ENCODE measurements at regions not wholly inside any gene's neighbourhood (a gene's known extent, or its start where the extent isn't known, plus 50 kb on each side); places are given as distances from the start of the nearest gene placed in this dataset.

DNA sequence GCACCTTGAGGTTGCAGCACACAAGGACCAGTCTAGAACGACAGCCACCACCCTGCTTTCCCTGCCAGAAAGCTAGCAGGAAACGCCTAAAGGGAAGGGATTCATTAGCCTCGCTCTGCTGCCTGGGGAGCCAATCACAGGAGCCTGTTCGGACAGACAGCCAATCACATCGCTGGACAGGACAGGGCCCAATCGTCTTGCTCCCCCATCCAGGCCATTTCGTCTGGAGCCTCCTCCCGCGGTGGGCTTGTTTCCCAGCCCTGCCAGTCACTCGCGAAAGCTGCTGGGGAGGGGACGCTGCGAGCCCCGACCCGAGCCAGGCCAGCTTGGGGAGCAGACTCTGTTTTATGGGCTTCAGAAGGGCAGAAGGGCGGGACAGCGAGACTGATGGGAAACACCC, 79.8 kb upstream of the NCAM1 start:
- Histone ChIP-seq H3K9me3 (no peaks in the 10 kb centered on the region), H3K4me3 (peak overlapping the region in 1 of 2 donors; percentile 5), H3K36me3 (no peaks in the 10 kb centered on the region), H3K27ac (no peak overlapping the region), H3K27me3 (no peaks in the 10 kb centered on the region), H3K4me1 (no peaks in the 10 kb centered on the region)
- ATAC-seq (peak; percentile 83), DNase-seq (peak in 3 of 4 donors; percentile 52 to 76 (median 76))
- TF ChIP-seq CTCF (IDR thresholded peaks at IDR 0.05) = no peak
- intact Hi-C loops (cut with DNase I) = no loop called here

DNA sequence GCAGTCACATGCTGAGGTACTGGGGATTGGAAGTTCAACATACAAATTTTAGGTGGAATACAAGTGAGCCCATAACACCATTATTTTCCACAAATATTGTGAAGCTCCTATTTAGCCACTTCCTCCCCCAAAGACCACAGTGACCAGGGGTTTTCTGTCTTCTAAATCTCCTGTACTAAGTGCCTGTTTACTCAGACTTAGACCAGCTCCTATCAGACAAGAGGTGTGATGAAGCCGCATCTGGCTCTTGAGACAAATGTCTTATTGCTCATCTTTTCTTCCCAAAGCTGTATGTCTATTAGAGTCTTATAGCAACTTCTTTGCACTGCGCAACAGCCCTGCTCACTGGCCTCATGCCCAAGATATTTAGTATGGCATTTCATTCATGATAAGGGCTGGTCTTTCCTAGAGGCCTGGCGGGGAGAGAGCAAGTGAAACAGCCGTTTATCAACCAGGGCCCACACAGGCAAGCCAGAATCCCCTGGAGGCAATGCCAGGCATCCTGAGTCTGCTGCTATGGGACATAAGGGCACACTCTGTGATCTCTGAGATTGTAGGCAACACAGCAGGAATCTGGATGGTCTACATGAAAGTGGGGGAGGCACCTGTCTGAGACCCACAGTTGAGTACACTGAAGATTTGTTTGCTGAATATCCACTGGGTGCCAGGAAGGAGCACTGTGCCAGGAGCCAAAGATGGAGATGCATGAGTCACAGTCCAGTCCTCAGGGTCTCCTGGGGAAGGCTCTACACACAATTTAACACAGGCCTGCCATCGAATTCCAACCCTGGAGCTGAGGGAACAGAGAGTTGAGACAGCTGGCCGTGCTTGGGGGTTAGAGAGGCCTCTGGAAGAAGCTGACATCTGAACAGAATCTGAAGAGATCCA, 78.5 kb upstream of the NCAM1 start:
- Histone ChIP-seq H3K4me3 (no peak overlapping the region), H3K36me3 (no peaks in the 10 kb centered on the region), H3K27me3 (no peaks in the 10 kb centered on the region), H3K4me1 (no peaks in the 10 kb centered on the region), H3K27ac (no peak overlapping the region), H3K9me3 (no peaks in the 10 kb centered on the region)
- no peak for TF ChIP-seq CTCF (IDR thresholded peaks at IDR 0.05)
- DNase-seq (peak in 2 of 4 donors; percentile 46 to 65), ATAC-seq (no peak)
- intact Hi-C loops (cut with DNase I) = no loop called here

DNA sequence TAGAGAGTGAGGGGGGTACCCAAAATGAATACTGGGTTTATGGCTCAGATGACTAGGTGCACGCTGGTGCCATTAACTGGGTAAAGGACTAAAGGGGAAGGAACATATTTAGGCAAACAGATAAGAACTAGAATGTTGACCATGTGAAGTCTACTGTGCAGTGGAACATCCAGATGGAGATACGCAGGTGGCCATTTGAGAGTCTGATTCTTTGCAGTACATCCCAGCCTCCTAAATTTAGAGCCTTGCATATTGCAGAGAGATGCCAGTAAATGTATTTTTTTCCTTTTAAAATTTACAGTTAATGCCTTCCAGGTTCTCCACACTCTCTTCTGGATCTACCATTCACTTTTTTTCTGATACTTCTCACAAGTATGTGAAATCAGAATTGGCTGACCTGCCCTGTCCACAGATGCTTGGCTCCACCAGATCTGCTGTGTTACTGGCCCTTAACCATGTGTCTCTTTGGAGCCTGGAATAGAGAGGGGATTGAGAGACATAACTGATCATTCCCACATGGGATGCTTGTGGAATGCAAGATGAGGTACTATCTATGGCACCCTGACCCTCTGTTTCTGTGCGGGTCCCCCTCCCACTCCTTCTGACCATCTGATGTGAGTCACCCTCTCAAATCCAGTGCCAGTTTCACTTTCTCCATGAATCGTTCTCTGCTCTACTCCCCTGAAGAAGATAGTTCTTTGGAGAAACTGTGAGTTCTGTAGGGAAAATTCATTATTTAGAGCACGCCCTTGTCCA, 77.0 kb upstream of the NCAM1 start:
- Histone ChIP-seq H3K36me3 (no peaks in the 10 kb centered on the region), H3K27me3 (no peaks in the 10 kb centered on the region), H3K4me3 (no peak overlapping the region), H3K9me3 (no peaks in the 10 kb centered on the region), H3K27ac (no peak overlapping the region), H3K4me1 (no peaks in the 10 kb centered on the region)
- intact Hi-C loops (cut with DNase I) = no loop called here
- no peak for DNase-seq
- ATAC-seq = no peak
- TF ChIP-seq CTCF (IDR thresholded peaks at IDR 0.05) = no peak

DNA sequence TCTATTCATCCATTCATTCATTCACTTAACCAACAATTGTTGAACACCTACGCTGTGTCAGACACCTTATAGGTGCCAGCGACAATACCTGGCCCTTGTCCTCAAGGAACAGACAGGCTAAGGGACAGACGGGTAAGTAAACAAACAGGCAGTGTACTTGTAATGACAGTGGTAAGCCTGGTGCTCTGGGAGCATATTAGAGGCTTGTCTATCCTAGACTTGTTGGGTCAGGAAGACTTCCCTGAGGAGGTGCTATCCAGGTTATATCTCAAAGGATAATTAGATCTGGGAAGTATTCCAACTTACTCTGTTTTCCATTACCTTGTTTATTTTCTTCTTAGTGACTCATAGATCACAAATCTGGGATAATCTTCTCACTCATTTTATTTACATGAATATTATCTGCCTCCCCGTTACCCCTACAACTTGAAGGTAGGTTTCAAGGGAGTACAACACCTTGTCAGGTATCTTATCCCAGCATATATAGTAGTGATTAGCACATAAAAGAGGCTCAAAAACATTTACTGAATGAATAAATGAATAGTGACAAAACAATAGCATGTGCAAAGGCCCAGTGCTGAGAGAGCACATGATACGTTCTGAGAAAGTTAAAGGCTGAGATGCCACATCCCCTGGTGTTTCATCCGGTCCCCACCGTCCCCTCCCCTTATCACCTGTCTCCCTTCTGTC, 75.3 kb upstream of the NCAM1 start:
- intact Hi-C loops (cut with DNase I) = no loop called here
- DNase-seq (no peak), ATAC-seq (no peak)
- TF ChIP-seq CTCF (IDR thresholded peaks at IDR 0.05) = no peak
- Histone ChIP-seq H3K27ac (no peak overlapping the region), H3K4me1 (no peaks in the 10 kb centered on the region), H3K27me3 (no peaks in the 10 kb centered on the region), H3K36me3 (no peaks in the 10 kb centered on the region), H3K9me3 (no peaks in the 10 kb centered on the region), H3K4me3 (no peak overlapping the region)
